ENCODE measurements at regions not wholly inside any gene's neighbourhood (a gene's known extent, or its start where the extent isn't known, plus 50 kb on each side); places are given as distances from the start of the nearest gene placed in this dataset.

DNA sequence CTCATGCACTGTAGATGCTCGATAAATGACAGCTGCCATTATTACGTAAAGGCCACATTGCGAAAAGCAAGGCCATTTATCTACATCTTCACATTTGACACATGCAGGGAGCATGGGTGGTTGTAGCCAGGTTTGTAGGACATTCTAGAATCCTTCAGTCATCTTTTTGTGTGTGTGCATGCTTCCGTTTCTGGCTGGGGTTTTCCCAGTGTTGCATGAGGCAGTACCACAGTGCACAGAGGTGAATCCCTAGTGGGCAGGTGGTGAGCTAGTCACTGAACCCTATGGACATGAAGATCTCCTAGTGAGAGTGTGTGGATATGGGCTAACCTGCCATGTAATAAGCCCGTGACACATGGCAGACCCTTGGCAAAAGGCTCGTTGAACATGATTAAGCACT lies 151.8 kb upstream of the SLC14A2 start:
- Mint-ChIP-seq H3K4me3 (ENCODE audit: unreplicated experiment) (no peak overlapping the region), H3K27ac (ENCODE audit: unreplicated experiment) (no peak overlapping the region), H3K36me3 (ENCODE audit: low read depth) (no peaks in the 10 kb centered on the region), H3K4me1 (ENCODE audit: low read depth) (no peaks in the 10 kb centered on the region), H3K27me3 (ENCODE audit: low read depth) (peaks cover 10% of the 10 kb centered on the region), H3K9me3 (ENCODE audit: low read depth) (no peaks in the 10 kb centered on the region)
- TF ChIP-seq, protein P1, sequence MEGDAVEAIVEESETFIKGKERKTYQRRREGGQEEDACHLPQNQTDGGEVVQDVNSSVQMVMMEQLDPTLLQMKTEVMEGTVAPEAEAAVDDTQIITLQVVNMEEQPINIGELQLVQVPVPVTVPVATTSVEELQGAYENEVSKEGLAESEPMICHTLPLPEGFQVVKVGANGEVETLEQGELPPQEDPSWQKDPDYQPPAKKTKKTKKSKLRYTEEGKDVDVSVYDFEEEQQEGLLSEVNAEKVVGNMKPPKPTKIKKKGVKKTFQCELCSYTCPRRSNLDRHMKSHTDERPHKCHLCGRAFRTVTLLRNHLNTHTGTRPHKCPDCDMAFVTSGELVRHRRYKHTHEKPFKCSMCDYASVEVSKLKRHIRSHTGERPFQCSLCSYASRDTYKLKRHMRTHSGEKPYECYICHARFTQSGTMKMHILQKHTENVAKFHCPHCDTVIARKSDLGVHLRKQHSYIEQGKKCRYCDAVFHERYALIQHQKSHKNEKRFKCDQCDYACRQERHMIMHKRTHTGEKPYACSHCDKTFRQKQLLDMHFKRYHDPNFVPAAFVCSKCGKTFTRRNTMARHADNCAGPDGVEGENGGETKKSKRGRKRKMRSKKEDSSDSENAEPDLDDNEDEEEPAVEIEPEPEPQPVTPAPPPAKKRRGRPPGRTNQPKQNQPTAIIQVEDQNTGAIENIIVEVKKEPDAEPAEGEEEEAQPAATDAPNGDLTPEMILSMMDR (IDR thresholded peaks at IDR 0.05): no peak
- no peak for DNase-seq (ENCODE audit: low spot score)

- no peaks in the 10 kb centered on the region for H3K4me1 Mint-ChIP-seq (ENCODE audit: low read depth)
These were observed 150.7 kb upstream of the SLC14A2 start for GRCh38 chr18:45464619-45465018.

DNA sequence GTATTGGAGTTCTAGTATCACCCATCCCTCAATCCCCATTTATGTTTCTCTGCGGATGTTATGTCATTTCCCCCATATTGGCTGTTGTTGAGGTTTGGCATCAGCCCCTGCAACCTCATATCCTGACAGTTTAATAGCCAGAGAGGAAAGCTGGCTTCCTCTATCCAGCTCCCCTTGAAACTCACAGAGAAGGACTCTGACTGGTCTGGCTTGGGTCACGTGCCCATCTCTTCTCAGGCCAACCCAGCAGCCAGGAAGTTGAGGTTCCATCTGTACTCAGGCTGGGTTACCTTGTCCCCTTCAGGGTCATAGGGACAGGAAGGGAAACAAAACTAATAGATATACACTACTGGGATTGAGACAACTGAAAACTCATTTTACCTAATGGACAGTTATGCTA lies 148.0 kb upstream of the SLC14A2 start:
- Mint-ChIP-seq H3K27ac (ENCODE audit: unreplicated experiment) (no peak overlapping the region), H3K9me3 (ENCODE audit: low read depth) (no peaks in the 10 kb centered on the region), H3K4me1 (ENCODE audit: low read depth) (no peaks in the 10 kb centered on the region), H3K36me3 (ENCODE audit: low read depth) (no peaks in the 10 kb centered on the region), H3K4me3 (ENCODE audit: unreplicated experiment) (no peak overlapping the region), H3K27me3 (ENCODE audit: low read depth) (peaks cover 5% of the 10 kb centered on the region)
- no peak for DNase-seq (ENCODE audit: low spot score)
- TF ChIP-seq, protein P1 (IDR thresholded peaks at IDR 0.05): no peak

More at GRCh38 chr18:45464619-45465018, 150.7 kb upstream of the SLC14A2 start:
- H3K27ac Mint-ChIP-seq (ENCODE audit: unreplicated experiment): no peak overlapping the region
- H3K36me3 Mint-ChIP-seq (ENCODE audit: low read depth): no peaks in the 10 kb centered on the region
- H3K4me3 Mint-ChIP-seq (ENCODE audit: unreplicated experiment): no peak overlapping the region
- TF ChIP-seq, protein P1 (IDR thresholded peaks at IDR 0.05): no peak
- peaks cover 10% of the 10 kb centered on the region for H3K27me3 Mint-ChIP-seq (ENCODE audit: low read depth)
- no peak for DNase-seq (ENCODE audit: low spot score)
- H3K9me3 Mint-ChIP-seq (ENCODE audit: low read depth): no peaks in the 10 kb centered on the region

DNA sequence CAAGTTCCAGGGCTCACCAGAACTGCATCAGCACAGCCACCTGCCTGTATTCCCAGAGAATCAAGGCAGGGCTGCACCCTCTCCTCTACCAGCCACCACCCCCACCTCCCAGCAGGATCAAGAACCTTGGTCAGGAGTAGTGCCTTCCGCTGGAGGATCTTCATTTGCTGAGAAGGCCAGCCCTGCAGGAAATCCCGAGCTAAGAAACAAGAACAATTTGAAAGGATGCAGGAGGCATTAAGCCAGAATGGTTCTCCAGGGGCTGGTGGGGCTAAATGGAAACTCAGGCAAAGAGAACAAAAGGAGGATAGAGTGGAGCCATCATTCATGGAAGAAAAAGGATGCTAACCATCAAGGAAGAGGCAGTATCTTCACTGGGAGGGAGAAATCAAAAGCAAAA lies 147.3 kb upstream of the SLC14A2 start:
- H3K36me3 Mint-ChIP-seq (ENCODE audit: low read depth): no peaks in the 10 kb centered on the region
- DNase-seq (ENCODE audit: low spot score): no peak
- H3K4me3 Mint-ChIP-seq (ENCODE audit: unreplicated experiment): no peak overlapping the region
- no peak overlapping the region for H3K27ac Mint-ChIP-seq (ENCODE audit: unreplicated experiment)
- no peaks in the 10 kb centered on the region for H3K4me1 Mint-ChIP-seq (ENCODE audit: low read depth)
- H3K9me3 Mint-ChIP-seq (ENCODE audit: low read depth): no peaks in the 10 kb centered on the region
- peaks cover 5% of the 10 kb centered on the region for H3K27me3 Mint-ChIP-seq (ENCODE audit: low read depth)
- TF ChIP-seq, protein P1 (IDR thresholded peaks at IDR 0.05): no peak

DNA sequence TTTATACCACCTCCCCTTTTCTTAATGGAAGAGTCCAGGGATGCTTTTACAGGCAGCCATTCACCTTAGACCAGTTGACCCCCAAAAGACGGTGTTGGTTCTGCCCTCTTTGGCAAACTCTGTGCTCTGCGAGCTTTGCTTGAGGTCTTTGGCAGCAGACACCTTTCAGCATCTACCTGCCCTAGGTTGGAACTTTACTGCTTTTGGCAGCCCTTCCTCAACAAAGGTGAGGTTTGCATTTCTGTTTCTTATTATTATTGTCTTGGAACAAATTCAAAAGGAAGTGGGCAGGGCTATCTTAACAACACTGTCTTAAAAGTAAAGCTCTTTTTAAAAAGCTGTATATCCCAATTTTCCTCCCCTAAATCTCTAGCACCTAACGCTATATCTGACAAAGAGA lies 136.4 kb upstream of the SLC14A2 start:
- H3K36me3 Mint-ChIP-seq (ENCODE audit: low read depth): peaks cover 4% of the 10 kb centered on the region
- peaks cover 6% of the 10 kb centered on the region for H3K27me3 Mint-ChIP-seq (ENCODE audit: low read depth)
- peaks cover 13% of the 10 kb centered on the region for H3K9me3 Mint-ChIP-seq (ENCODE audit: low read depth)
- no peak overlapping the region for H3K4me3 Mint-ChIP-seq (ENCODE audit: unreplicated experiment)
- DNase-seq (ENCODE audit: low spot score): no peak
- H3K27ac Mint-ChIP-seq (ENCODE audit: unreplicated experiment): no peak overlapping the region
- TF ChIP-seq, protein P1 (IDR thresholded peaks at IDR 0.05): no peak
- peaks cover 12% of the 10 kb centered on the region for H3K4me1 Mint-ChIP-seq (ENCODE audit: low read depth)
